GM19239 (cell line): ENCODE measurements at regions not wholly inside any gene's neighbourhood (a gene's known extent, or its start where the extent isn't known, plus 50 kb on each side); places are given as distances from the start of the nearest gene placed in this dataset.

Experiments used
- DNase-seq: peaks from one replicate; pipeline ENCODE4 v3.0.0; 2011; ENCODE audit warnings: low spot score; ENCODE audit not compliant: insufficient read length
- FAIRE-seq: peaks from 2 replicates; lab custom pipeline; 2011; peaks lifted over from hg19 to GRCh38; lab: Jason Lieb, UNC

GRCh38 chr2:226583715-226584114, 215.9 kb downstream of the IRS1 start:
- FAIRE-seq = no peak
- no peak for DNase-seq

GRCh38 chr2:226581661-226582060, 218.0 kb downstream of the IRS1 start:
- DNase-seq (no peak), FAIRE-seq (no peak)

GRCh38 chr2:226581004-226581403, 218.6 kb downstream of the IRS1 start:
- DNase-seq = no peak
- FAIRE-seq = no peak

- DNase-seq = no peak
- FAIRE-seq = no peak
Measured at GRCh38 chr2:226580403-226580802, 219.2 kb downstream of the IRS1 start.

- FAIRE-seq (no peak), DNase-seq (no peak)
Measured at GRCh38 chr2:226579519-226579918, 220.1 kb downstream of the IRS1 start.

GRCh38 chr2:226578879-226579278, 220.7 kb downstream of the IRS1 start:
- FAIRE-seq = no peak
- no peak for DNase-seq

GRCh38 chr2:226578373-226578772, 221.2 kb downstream of the IRS1 start:
- FAIRE-seq (no peak), DNase-seq (no peak)

GRCh38 chr2:226575928-226576327, 223.7 kb downstream of the IRS1 start:
- DNase-seq (no peak), FAIRE-seq (no peak)

GRCh38 chr2:226573158-226573557, 226.5 kb downstream of the IRS1 start:
- DNase-seq (no peak), FAIRE-seq (no peak)

- DNase-seq = no peak
Measured at GRCh38 chr2:226564667-226565066, 235.0 kb downstream of the IRS1 start.

GRCh38 chr2:226561962-226562361, 237.7 kb downstream of the IRS1 start:
- FAIRE-seq (no peak), DNase-seq (no peak)

More at GRCh38 chr2:226564667-226565066, 235.0 kb downstream of the IRS1 start:
- no peak for FAIRE-seq

- FAIRE-seq (no peak), DNase-seq (no peak)
Measured at GRCh38 chr2:226560325-226560724, 239.3 kb downstream of the IRS1 start.

GRCh38 chr2:226559536-226559935, 240.1 kb downstream of the IRS1 start:
- FAIRE-seq (no peak), DNase-seq (no peak)

- no peak for FAIRE-seq
- DNase-seq = no peak
Measured at GRCh38 chr2:226558418-226558817, 241.2 kb downstream of the IRS1 start.

GRCh38 chr2:226556050-226556449, 243.6 kb downstream of the IRS1 start:
- FAIRE-seq (no peak), DNase-seq (no peak)

- no peak for DNase-seq
- FAIRE-seq = no peak
Measured at GRCh38 chr2:226554701-226555100, 244.9 kb downstream of the IRS1 start.

- FAIRE-seq = no peak
- no peak for DNase-seq
Measured at GRCh38 chr2:226553333-226553732, 246.3 kb downstream of the IRS1 start.

GRCh38 chr2:226552571-226553285, 246.9 kb downstream of the IRS1 start:
- FAIRE-seq (no peak), DNase-seq (no peak)

GRCh38 chr2:226551522-226552250, 247.9 kb downstream of the IRS1 start:
- FAIRE-seq (no peak), DNase-seq (no peak)

- no peak for FAIRE-seq
Measured at GRCh38 chr2:226550801-226551200, 248.8 kb downstream of the IRS1 start.

GRCh38 chr2:226548732-226549131, 250.9 kb downstream of the IRS1 start:
- FAIRE-seq (no peak), DNase-seq (no peak)

More at GRCh38 chr2:226550801-226551200, 248.8 kb downstream of the IRS1 start:
- DNase-seq = no peak
